ENCODE measurements at regions not wholly inside any gene's neighbourhood (a gene's known extent, or its start where the extent isn't known, plus 50 kb on each side); places are given as distances from the start of the nearest gene placed in this dataset.

DNA sequence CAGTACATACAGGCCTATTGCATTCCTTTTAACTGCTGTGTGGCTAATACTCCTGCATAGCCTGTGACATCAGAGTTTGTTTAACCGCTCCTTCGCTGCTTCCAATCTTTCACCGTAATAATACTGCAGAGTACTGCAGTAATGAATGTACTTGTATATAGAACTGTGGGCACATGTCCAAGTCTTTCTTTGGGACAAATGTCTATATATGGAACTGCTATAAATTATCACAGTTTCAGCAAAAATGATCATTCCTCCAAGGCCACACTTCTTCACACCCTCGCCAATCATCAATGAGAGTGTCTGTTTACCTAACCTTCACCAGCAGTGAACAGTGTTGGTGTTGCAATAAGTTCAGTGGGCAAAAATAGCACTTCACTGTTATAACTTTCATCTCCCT, 230.4 kb downstream of the SP3 start:
- TF ChIP-seq POLR2A (IDR thresholded peaks at IDR 0.05; ENCODE audit: low read depth, low read length) (no peak), POLR2AphosphoS5 (IDR thresholded peaks at IDR 0.05; ENCODE audit: low read depth, low read length) (no peak), SPI1 (IDR thresholded peaks at IDR 0.05; ENCODE audit: low read depth, low read length) (no peak)

Measured in GM12891 (cell line).